ENCODE measurements at regions not wholly inside any gene's neighbourhood (a gene's known extent, or its start where the extent isn't known, plus 50 kb on each side); places are given as distances from the start of the nearest gene placed in this dataset.

DNA sequence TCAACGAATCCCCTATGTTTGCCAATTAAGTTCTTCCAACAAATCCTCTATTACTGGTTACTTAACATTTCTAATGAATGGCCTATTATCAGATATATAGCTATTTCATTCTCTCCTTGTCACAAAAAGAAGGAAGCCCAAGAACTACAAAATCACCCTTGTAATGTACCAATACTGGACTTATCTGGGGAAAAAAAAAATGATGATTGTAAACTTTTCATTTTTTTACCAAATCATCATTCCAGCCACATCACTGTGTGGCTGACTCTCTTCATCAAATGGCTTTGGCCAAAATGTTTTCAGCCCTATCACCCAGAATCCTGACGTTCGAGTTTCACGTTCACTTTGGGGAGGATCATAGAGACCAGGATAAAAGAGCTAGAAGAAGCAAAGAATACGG is 216.7 kb downstream of the ACTL7B start:
- no peak overlapping the region for H3K4me3 Mint-ChIP-seq (ENCODE audit: low read depth, unreplicated experiment)
- CTCF ChIA-PET, result no interaction called here

DNA sequence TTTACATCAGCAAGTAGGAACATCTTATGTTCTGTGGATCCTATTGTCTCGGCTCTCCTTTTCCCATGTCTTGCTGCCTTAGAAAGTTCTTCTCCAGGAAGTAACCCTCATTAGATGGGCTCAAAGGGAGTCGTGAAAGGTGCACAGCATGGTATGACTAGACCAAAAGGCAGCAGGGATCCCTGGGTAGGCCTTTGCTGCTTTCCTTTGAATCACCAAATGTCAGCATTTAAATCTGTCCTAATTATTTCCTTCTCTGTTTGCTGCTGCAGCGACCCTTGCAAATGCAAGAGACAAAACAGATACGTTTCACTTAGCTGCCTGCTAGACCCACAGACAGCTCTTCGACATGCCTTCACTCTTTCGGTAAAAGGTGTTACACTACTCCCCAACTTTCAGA is 218.4 kb downstream of the ACTL7B start:
- BruUV-seq (replicated peaks), result no TSS peak
- Mint-ChIP-seq H3K27ac (ENCODE audit: unreplicated experiment) (no peak overlapping the region), H3K4me3 (ENCODE audit: low read depth, unreplicated experiment) (no peak overlapping the region), H3K9me3 (ENCODE audit: low read depth, unreplicated experiment) (no peaks in the 10 kb centered on the region), H3K4me1 (ENCODE audit: low read depth, unreplicated experiment) (no peaks in the 10 kb centered on the region), H3K27me3 (ENCODE audit: unreplicated experiment) (peaks cover 63% of the 10 kb centered on the region), H3K36me3 (ENCODE audit: insufficient read depth, unreplicated experiment) (no peaks in the 10 kb centered on the region)
- no peak for DNase-seq
- TF ChIP-seq, protein P1, sequence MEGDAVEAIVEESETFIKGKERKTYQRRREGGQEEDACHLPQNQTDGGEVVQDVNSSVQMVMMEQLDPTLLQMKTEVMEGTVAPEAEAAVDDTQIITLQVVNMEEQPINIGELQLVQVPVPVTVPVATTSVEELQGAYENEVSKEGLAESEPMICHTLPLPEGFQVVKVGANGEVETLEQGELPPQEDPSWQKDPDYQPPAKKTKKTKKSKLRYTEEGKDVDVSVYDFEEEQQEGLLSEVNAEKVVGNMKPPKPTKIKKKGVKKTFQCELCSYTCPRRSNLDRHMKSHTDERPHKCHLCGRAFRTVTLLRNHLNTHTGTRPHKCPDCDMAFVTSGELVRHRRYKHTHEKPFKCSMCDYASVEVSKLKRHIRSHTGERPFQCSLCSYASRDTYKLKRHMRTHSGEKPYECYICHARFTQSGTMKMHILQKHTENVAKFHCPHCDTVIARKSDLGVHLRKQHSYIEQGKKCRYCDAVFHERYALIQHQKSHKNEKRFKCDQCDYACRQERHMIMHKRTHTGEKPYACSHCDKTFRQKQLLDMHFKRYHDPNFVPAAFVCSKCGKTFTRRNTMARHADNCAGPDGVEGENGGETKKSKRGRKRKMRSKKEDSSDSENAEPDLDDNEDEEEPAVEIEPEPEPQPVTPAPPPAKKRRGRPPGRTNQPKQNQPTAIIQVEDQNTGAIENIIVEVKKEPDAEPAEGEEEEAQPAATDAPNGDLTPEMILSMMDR (IDR thresholded peaks at IDR 0.05; ENCODE audit: unreplicated experiment), result no peak
- CTCF ChIA-PET, result no interaction called here
- intact Hi-C loops (cut with micrococcal nuclease; ENCODE audit: unreplicated experiment), result no loop called here

More for the DNA sequence above, 216.7 kb downstream of the ACTL7B start:
- intact Hi-C loops (cut with micrococcal nuclease; ENCODE audit: unreplicated experiment), result no loop called here
- Mint-ChIP-seq H3K9me3 (ENCODE audit: low read depth, unreplicated experiment) (no peaks in the 10 kb centered on the region), H3K4me1 (ENCODE audit: low read depth, unreplicated experiment) (no peaks in the 10 kb centered on the region), H3K27ac (ENCODE audit: unreplicated experiment) (no peak overlapping the region), H3K27me3 (ENCODE audit: unreplicated experiment) (peaks cover 51% of the 10 kb centered on the region), H3K36me3 (ENCODE audit: insufficient read depth, unreplicated experiment) (no peaks in the 10 kb centered on the region)
- BruUV-seq (replicated peaks), result no TSS peak
- DNase-seq, result no peak
- TF ChIP-seq, protein P1 (IDR thresholded peaks at IDR 0.05; ENCODE audit: unreplicated experiment), result no peak

DNA sequence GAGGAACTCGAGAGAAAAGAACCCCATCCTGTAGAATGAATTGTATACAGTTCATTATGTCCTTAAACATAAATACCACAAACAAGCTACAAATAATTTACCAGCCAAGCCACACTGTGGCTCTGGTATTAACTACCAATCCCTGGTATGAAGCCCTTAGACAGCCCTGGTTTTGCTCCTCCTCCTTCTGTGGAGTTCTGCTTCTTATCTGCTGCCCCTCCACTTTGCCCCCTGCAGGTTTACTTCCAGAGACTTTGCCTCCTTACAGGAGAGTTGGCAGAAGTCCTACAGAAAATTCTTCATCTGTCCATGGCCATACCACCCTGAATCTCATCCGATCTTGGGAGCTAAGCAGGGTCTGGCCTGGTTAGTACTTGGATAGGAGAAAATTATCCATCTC is 219.8 kb downstream of the ACTL7B start:
- CTCF ChIA-PET, result interaction anchor here (0.9 kb wide), 1 partner anchor 9 kb away, joined by 3 read pairs; no protein-coding TSS in a partner anchor
- H3K4me3 Mint-ChIP-seq (ENCODE audit: low read depth, unreplicated experiment), result no peak overlapping the region

DNA sequence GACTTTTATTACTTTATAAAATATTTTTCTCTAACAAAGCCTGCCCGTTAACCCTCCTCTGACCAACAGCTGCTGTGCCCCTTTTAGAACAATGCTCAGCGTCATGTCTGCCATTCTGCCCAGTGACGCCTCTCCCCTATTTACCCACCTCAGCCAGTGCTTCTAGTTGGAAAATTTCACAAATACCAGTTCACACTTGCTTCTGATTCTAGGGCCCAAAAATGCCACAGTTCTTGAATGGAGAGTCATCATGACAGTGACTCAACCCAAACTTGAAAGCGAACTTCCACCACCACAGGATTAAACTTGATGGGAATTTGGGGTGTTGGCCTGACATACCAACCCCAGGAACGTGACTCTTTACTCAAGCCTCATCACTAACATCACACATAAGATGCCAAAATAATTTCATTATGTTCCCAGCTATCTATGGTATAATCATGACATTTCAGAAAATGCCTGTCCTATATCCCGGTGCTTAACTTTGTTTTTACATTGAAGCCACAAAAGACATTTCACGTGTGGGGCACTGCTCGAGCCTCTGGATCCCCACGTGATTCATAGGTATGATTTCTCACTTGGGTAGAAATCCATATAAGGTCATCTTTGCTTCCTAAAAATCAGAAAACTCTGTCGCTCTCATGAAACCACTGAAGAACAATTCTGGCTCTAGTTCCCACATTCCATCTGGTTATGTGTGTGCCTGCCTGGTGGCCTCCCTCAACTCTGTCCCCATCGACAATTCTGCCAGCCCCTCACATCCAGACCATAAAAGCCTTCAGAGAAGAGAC is 220.9 kb downstream of the ACTL7B start:
- Mint-ChIP-seq H3K4me1 (ENCODE audit: low read depth, unreplicated experiment) (no peaks in the 10 kb centered on the region), H3K27ac (ENCODE audit: unreplicated experiment) (no peak overlapping the region), H3K9me3 (ENCODE audit: low read depth, unreplicated experiment) (no peaks in the 10 kb centered on the region), H3K27me3 (ENCODE audit: unreplicated experiment) (peaks cover 70% of the 10 kb centered on the region), H3K4me3 (ENCODE audit: low read depth, unreplicated experiment) (no peak overlapping the region), H3K36me3 (ENCODE audit: insufficient read depth, unreplicated experiment) (no peaks in the 10 kb centered on the region)
- CTCF ChIA-PET, result no interaction called here
- TF ChIP-seq, protein P1 (IDR thresholded peaks at IDR 0.05; ENCODE audit: unreplicated experiment), result no peak
- DNase-seq, result no peak
- no TSS peak for BruUV-seq (replicated peaks)
- intact Hi-C loops (cut with micrococcal nuclease; ENCODE audit: unreplicated experiment), result no loop called here

More for the DNA sequence above, 219.8 kb downstream of the ACTL7B start:
- H3K27me3 Mint-ChIP-seq (ENCODE audit: unreplicated experiment), result peaks cover 70% of the 10 kb centered on the region
- H3K9me3 Mint-ChIP-seq (ENCODE audit: low read depth, unreplicated experiment), result no peaks in the 10 kb centered on the region
- TF ChIP-seq, protein P1 (IDR thresholded peaks at IDR 0.05; ENCODE audit: unreplicated experiment), result no peak
- no TSS peak for BruUV-seq (replicated peaks)
- DNase-seq, result no peak
- H3K36me3 Mint-ChIP-seq (ENCODE audit: insufficient read depth, unreplicated experiment), result no peaks in the 10 kb centered on the region
- H3K4me1 Mint-ChIP-seq (ENCODE audit: low read depth, unreplicated experiment), result no peaks in the 10 kb centered on the region
- H3K27ac Mint-ChIP-seq (ENCODE audit: unreplicated experiment), result no peak overlapping the region
- intact Hi-C loops (cut with micrococcal nuclease; ENCODE audit: unreplicated experiment), result no loop called here
